HEK293 (cell line): ENCODE measurements at regions not wholly inside any gene's neighbourhood (a gene's known extent, or its start where the extent isn't known, plus 50 kb on each side); places are given as distances from the start of the nearest gene placed in this dataset.

Experiments used
- CTCF ChIA-PET: fragments of 350-600 bp; formaldehyde crosslinking; extraction: SDS; loops from one replicate; lab custom pipeline; 2021; ENCODE audit warnings: antibody characterized with exemption; lab: Yijun Ruan, JAX
- POLR2A ChIA-PET: fragments of 300-600 bp; formaldehyde crosslinking; extraction: SDS; loops from one replicate; lab custom pipeline; 2020; ENCODE audit warnings: antibody characterized with exemption, inconsistent platforms; lab: Yijun Ruan, JAX
- H3K27ac ChIP-seq: fragments of 200-500 bp; sonication (Bioruptor generic); 2 replicates; pipeline ENCODE4 v1.5.1; 2014; ENCODE audit warnings: low read depth, low read length, control low read depth, inconsistent platforms; ENCODE audit errors: extremely low read depth
- H3K36me3 ChIP-seq, 2 experiments: fragments of 200-500 bp in 1 of 2; sonication (Bioruptor generic) in 1 of 2; 1 replicate in 1 of 2; 2 replicates in 1 of 2; pipeline ENCODE4 v1.5.1; 2014 to 2017; ENCODE audit warnings: inconsistent platforms in 2 of 2, low read length in 2 of 2; ENCODE audit not compliant: control insufficient read depth in 2 of 2, insufficient read depth in 1 of 2
- H3K4me1 ChIP-seq: fragments of 200-500 bp; sonication (Bioruptor generic); 2 replicates; pipeline ENCODE4 v1.5.1; 2014; ENCODE audit warnings: mild to moderate bottlenecking, low read length, inconsistent platforms; ENCODE audit not compliant: control insufficient read depth, insufficient read depth
- H3K4me3 ChIP-seq: 2 replicates; pipeline ENCODE4 v1.5.1; 2011; ENCODE audit warnings: low read depth, mild to moderate bottlenecking, control low read depth, low read length, moderate library complexity
- H3K9me3 ChIP-seq: fragments of 200-500 bp; sonication (Bioruptor generic); 2 replicates; pipeline ENCODE4 v1.5.1; 2014; ENCODE audit warnings: low read depth, low read length, inconsistent platforms; ENCODE audit not compliant: control insufficient read depth, insufficient read depth
- INSM2 ChIP-seq: fragments of 450-650 bp; formaldehyde crosslinking; IDR thresholded peaks from 2 replicates; pipeline ENCODE4 v1.5.1; 2016; ENCODE audit warnings: missing biosample characterization, missing genetic modification characterization
- KLF16 ChIP-seq: fragments of 450-650 bp; formaldehyde crosslinking; IDR thresholded peaks from 2 replicates; pipeline ENCODE4 v1.5.1; 2017; ENCODE audit warnings: missing biosample characterization, missing genetic modification characterization
- KLF7 ChIP-seq: fragments of 450-650 bp; formaldehyde crosslinking; IDR thresholded peaks from 2 replicates; pipeline ENCODE4 v1.5.1; 2016; ENCODE audit warnings: missing biosample characterization, missing genetic modification characterization, borderline replicate concordance
- PBX3 ChIP-seq: sonication (generic); formaldehyde crosslinking; IDR thresholded peaks from 2 replicates; pipeline ENCODE4 v1.8.1; 2022; ENCODE audit warnings: mild to moderate bottlenecking, moderate library complexity, missing genetic modification reagents
- REPIN1 ChIP-seq: fragments of 450-650 bp; formaldehyde crosslinking; IDR thresholded peaks from 2 replicates; pipeline ENCODE4 v1.5.1; 2017; ENCODE audit warnings: missing biosample characterization, missing genetic modification characterization, low read depth
- ZNF132 ChIP-seq: fragments of 450-650 bp; formaldehyde crosslinking; IDR thresholded peaks from 2 replicates; pipeline ENCODE4 v1.5.1; 2017; ENCODE audit warnings: missing biosample characterization, missing genetic modification characterization, borderline replicate concordance
- ZNF19 ChIP-seq: fragments of 450-650 bp; formaldehyde crosslinking; IDR thresholded peaks from 2 replicates; pipeline ENCODE4; 2016; ENCODE audit warnings: missing biosample characterization, missing genetic modification characterization, low read depth
- ZNF2 ChIP-seq: fragments of 450-650 bp; formaldehyde crosslinking; IDR thresholded peaks from 2 replicates; pipeline ENCODE4 v1.5.1; 2016; ENCODE audit warnings: missing biosample characterization, missing genetic modification characterization
- ZNF202 ChIP-seq: fragments of 450-650 bp; formaldehyde crosslinking; IDR thresholded peaks from 2 replicates; pipeline ENCODE4 v1.5.1; 2016; ENCODE audit warnings: missing biosample characterization, missing genetic modification characterization, borderline replicate concordance
- ZNF280C ChIP-seq: fragments of 450-650 bp; formaldehyde crosslinking; IDR thresholded peaks from 2 replicates; pipeline ENCODE4 v1.5.1; 2016; ENCODE audit warnings: missing biosample characterization, missing genetic modification characterization
- ZNF324 ChIP-seq: fragments of 450-650 bp; formaldehyde crosslinking; IDR thresholded peaks from 2 replicates; pipeline ENCODE4 v1.5.1; 2016; ENCODE audit warnings: missing biosample characterization, missing genetic modification characterization
- ZNF341 ChIP-seq: fragments of 450-650 bp; formaldehyde crosslinking; IDR thresholded peaks from 2 replicates; pipeline ENCODE4; 2016; ENCODE audit warnings: low read depth, missing biosample characterization, missing genetic modification characterization
- ZNF488 ChIP-seq: fragments of 450-650 bp; formaldehyde crosslinking; IDR thresholded peaks from 2 replicates; pipeline ENCODE4 v1.5.1; 2016; ENCODE audit warnings: missing biosample characterization, missing genetic modification characterization
- ZNF501 ChIP-seq: fragments of 450-650 bp; formaldehyde crosslinking; IDR thresholded peaks from 2 replicates; pipeline ENCODE4 v1.5.1; 2016; ENCODE audit warnings: missing biosample characterization, missing genetic modification characterization
- ZNF510 ChIP-seq: fragments of 450-650 bp; formaldehyde crosslinking; IDR thresholded peaks from 2 replicates; pipeline ENCODE4 v1.5.1; 2018; ENCODE audit warnings: mild to moderate bottlenecking, missing genetic modification characterization, missing biosample characterization; ENCODE audit not compliant: insufficient replicate concordance
- ZNF544 ChIP-seq: fragments of 450-650 bp; formaldehyde crosslinking; IDR thresholded peaks from 2 replicates; pipeline ENCODE4 v1.5.0; 2017; ENCODE audit warnings: missing biosample characterization, missing genetic modification characterization
- ZNF747 ChIP-seq: fragments of 450-650 bp; formaldehyde crosslinking; IDR thresholded peaks from 2 replicates; pipeline ENCODE4 v1.5.1; 2016; ENCODE audit warnings: missing biosample characterization, missing genetic modification characterization
- ZNF768 ChIP-seq: fragments of 450-650 bp; formaldehyde crosslinking; IDR thresholded peaks from 2 replicates; pipeline ENCODE4 v1.5.1; 2018; ENCODE audit warnings: missing biosample characterization, mild to moderate bottlenecking, missing genetic modification characterization
- ZSCAN18 ChIP-seq: fragments of 450-650 bp; formaldehyde crosslinking; IDR thresholded peaks from 2 replicates; pipeline ENCODE4 v1.5.1; 2016; ENCODE audit warnings: missing biosample characterization, missing genetic modification characterization
- ZSCAN23 ChIP-seq: fragments of 450-650 bp; formaldehyde crosslinking; IDR thresholded peaks from 2 replicates; pipeline ENCODE4 v1.5.1; 2016; ENCODE audit warnings: missing biosample characterization, missing genetic modification characterization

- ChIA-PET CTCF (no interaction called here), POLR2A (no interaction called here)
- H3K27ac ChIP-seq, result no peak overlapping the region
- TF ChIP-seq ZNF510 (tag by site-specific recombination) (no peak), INSM2 (tag by site-specific recombination) (no peak), ZNF2 (no peak), KLF16 (tag by site-specific recombination) (no peak), ZNF768 (tag by site-specific recombination) (no peak), ZNF324 (tag by site-specific recombination) (no peak), REPIN1 (tag by site-specific recombination) (no peak), KLF7 (no peak), ZNF544 (no peak), ZNF341 (tag by site-specific recombination) (no peak), ZNF19 (tag by site-specific recombination) (no peak), ZNF202 (tag by site-specific recombination) (no peak), ZSCAN18 (tag by site-specific recombination) (no peak), ZNF280C (tag by site-specific recombination) (no peak), ZSCAN23 (no peak)
- H3K4me1 ChIP-seq, result no peaks in the 10 kb centered on the region
- H3K4me3 ChIP-seq, result no peak overlapping the region
- no peaks in the 10 kb centered on the region for H3K36me3 ChIP-seq
- no peaks in the 10 kb centered on the region for H3K9me3 ChIP-seq
Measured at GRCh38 chr11:26070714-26071380, 261.1 kb upstream of the ANO3 start.

- no peaks in the 10 kb centered on the region for H3K36me3 ChIP-seq
- TF ChIP-seq PBX3 (CRISPR knock-in tag), result no peak
- TF ChIP-seq ZNF501, result no peak
- TF ChIP-seq ZNF132 (tag by site-specific recombination), result no peak
- TF ChIP-seq ZNF488 (tag by site-specific recombination), result no peak
- no peak for TF ChIP-seq ZNF747 (tag by site-specific recombination)
Measured at GRCh38 chr11:26072614-26073153, 259.2 kb upstream of the ANO3 start.

More at GRCh38 chr11:26072614-26073153, 259.2 kb upstream of the ANO3 start:
- Histone ChIP-seq H3K9me3 (no peaks in the 10 kb centered on the region), H3K27ac (no peak overlapping the region), H3K4me3 (no peak overlapping the region), H3K4me1 (no peaks in the 10 kb centered on the region)
- CTCF ChIA-PET, result no interaction called here
- POLR2A ChIA-PET, result no interaction called here
